GM12878 (cell line): ENCODE measurements at regions not wholly inside any gene's neighbourhood (a gene's known extent, or its start where the extent isn't known, plus 50 kb on each side); places are given as distances from the start of the nearest gene placed in this dataset.

ENCODE experiments used
- ATAC-seq: fragments of 200-7000 bp; cut with Tn5 transposase; 3 replicates; pipeline ENCODE4 v1.9.1; 2020; ENCODE audit warnings: mild to moderate bottlenecking, moderate library complexity
- BruUV-seq: library from RNA; stranded (reverse); fragments of 400-500 nt; replicated peaks from 2 replicates; lab custom pipeline; 2021; lab: Mats Ljungman, UMichigan
- CTCF ChIA-PET: fragments of 300-600 bp; sonication (Branson Sonifier 250); formaldehyde crosslinking; extraction: SDS; loops from one replicate; lab custom pipeline; 2021; ENCODE audit warnings: inconsistent platforms; lab: Yijun Ruan, JAX
- POLR2A ChIA-PET: fragments of 350-600 bp; formaldehyde crosslinking; extraction: SDS; loops from one replicate; lab custom pipeline; 2021; ENCODE audit warnings: inconsistent platforms; lab: Charles Lee
- RAD21 ChIA-PET: fragments of 300-600 bp; sonication (Branson Sonifier 250); formaldehyde crosslinking; loops from one replicate; lab custom pipeline; 2023; ENCODE audit warnings: antibody characterized with exemption; ENCODE audit not compliant: unreplicated experiment; lab: Charles Lee
- SMC1A ChIA-PET: fragments of 300-600 bp; sonication (Branson Sonifier 250); formaldehyde crosslinking; loops from one replicate; lab custom pipeline; 2023; ENCODE audit not compliant: unreplicated experiment, uncharacterized antibody; lab: Charles Lee
- DNase-seq: peaks from one replicate; pipeline ENCODE4 v3.0.0-alpha.2; 2011; ENCODE audit warnings: low read depth, low spot score
- FAIRE-seq: peaks from 3 replicates; lab custom pipeline; 2011; peaks lifted over from hg19 to GRCh38; lab: Jason Lieb, UNC
- H2AFZ ChIP-seq: 2 replicates; pipeline ENCODE4 v1.6.0; 2011; ENCODE audit warnings: low read depth, low read length, control low read depth; ENCODE audit not compliant: control insufficient read depth
- H3K27ac ChIP-seq: 2 replicates; pipeline ENCODE4 v1.5.1; 2011; ENCODE audit warnings: control low read depth; ENCODE audit not compliant: control insufficient read depth, insufficient read depth
- H3K27me3 ChIP-seq, 2 experiments: replicated peaks in 1 of 2; 2 replicates each; pipeline versions ENCODE4 v1.6.0 to v1.6.1; 2011; ENCODE audit warnings: low read length in 1 of 2; ENCODE audit not compliant: control insufficient read depth in 2 of 2, insufficient read depth in 2 of 2
- H3K36me3 ChIP-seq, 2 experiments: 2 replicates each; pipeline ENCODE4 v1.5.1; 2011; ENCODE audit warnings: low read length in 1 of 2; ENCODE audit not compliant: control insufficient read depth in 2 of 2, insufficient read depth in 2 of 2
- H3K4me1 ChIP-seq: 2 replicates; pipeline ENCODE4 v1.6.1; 2011; ENCODE audit warnings: mild to moderate bottlenecking, low read length, moderate library complexity, mixed read lengths; ENCODE audit not compliant: control insufficient read depth, insufficient read depth
- H3K4me2 ChIP-seq: 2 replicates; pipeline ENCODE4 v1.6.0; 2011; ENCODE audit warnings: control low read depth; ENCODE audit not compliant: control insufficient read depth, insufficient read depth
- H3K4me3 ChIP-seq: fragments of 200-600 bp; sonication (generic); 2 replicates; pipeline ENCODE4 v1.5.1; 2016
- H3K79me2 ChIP-seq: 2 replicates; pipeline ENCODE4 v1.6.0; 2011; ENCODE audit warnings: low read length; ENCODE audit not compliant: control insufficient read depth, insufficient read depth
- H3K9ac ChIP-seq: 2 replicates; pipeline ENCODE4 v1.8.0; 2011; ENCODE audit warnings: low read length, control low read depth, mixed read lengths; ENCODE audit not compliant: control insufficient read depth, insufficient read depth
- H3K9me3 ChIP-seq: replicated peaks from 3 replicates; pipeline ENCODE4 v1.5.1; 2011; ENCODE audit warnings: mild to moderate bottlenecking, low read length; ENCODE audit not compliant: control insufficient read depth, insufficient read depth
- H4K20me1 ChIP-seq: 2 replicates; pipeline ENCODE4 v1.6.0; 2011; ENCODE audit not compliant: control insufficient read depth, insufficient read depth
- ATF7 ChIP-seq: fragments of 450-650 bp; IDR thresholded peaks from 2 replicates; pipeline ENCODE4 v1.6.1; 2016; ENCODE audit warnings: low read depth, mild to moderate bottlenecking
- CEBPB ChIP-seq, 2 experiments: fragments of 150-350 bp in 1 of 2; IDR thresholded peaks; 2 replicates each; pipeline ENCODE4 v1.6.1; 2012 to 2014; ENCODE audit warnings: low read depth in 2 of 2, low read length in 2 of 2, borderline replicate concordance in 1 of 2, inconsistent platforms in 1 of 2
- CHD4 ChIP-seq: fragments of 200-600 bp; sonication (generic); IDR thresholded peaks from 2 replicates; pipeline ENCODE4 v1.6.1; 2016; ENCODE audit warnings: mild to moderate bottlenecking
- CREM ChIP-seq: IDR thresholded peaks from 2 replicates; pipeline ENCODE4 v1.6.1; 2014; ENCODE audit warnings: antibody characterized with exemption, low read depth
- E2F4 ChIP-seq: IDR thresholded peaks from 2 replicates; pipeline ENCODE4 v1.6.1; 2012; ENCODE audit warnings: low read depth, low read length, improper control_type of control experiment
- FOXM1 ChIP-seq: IDR thresholded peaks from 2 replicates; pipeline ENCODE4 v1.6.1; 2012; ENCODE audit warnings: low read depth, mild to moderate bottlenecking, inconsistent platforms, low read length, moderate library complexity
- IRF5 ChIP-seq: fragments of 450-650 bp; IDR thresholded peaks from 2 replicates; pipeline ENCODE4 v1.6.1; 2017; ENCODE audit warnings: borderline replicate concordance
- MTA2 ChIP-seq: fragments of 450-650 bp; IDR thresholded peaks from 2 replicates; pipeline ENCODE4 v1.6.1; 2016; ENCODE audit warnings: low read depth, mild to moderate bottlenecking, moderate library complexity
- MTA3 ChIP-seq: IDR thresholded peaks from 2 replicates; pipeline ENCODE4 v1.6.1; 2012; ENCODE audit warnings: low read length, inconsistent platforms, borderline replicate concordance
- NFIC ChIP-seq: IDR thresholded peaks from 2 replicates; pipeline ENCODE4 v1.6.1; 2012; ENCODE audit warnings: low read depth, mild to moderate bottlenecking, inconsistent platforms, low read length, moderate library complexity
- RCOR1 ChIP-seq: conservative IDR thresholded peaks from 2 replicates; pipeline ENCODE4 v1.6.1; 2012; ENCODE audit warnings: low read depth, low read length, improper control_type of control experiment
- USF2 ChIP-seq: IDR thresholded peaks from 2 replicates; pipeline ENCODE4 v1.6.1; 2011; ENCODE audit warnings: low read depth, low read length, improper control_type of control experiment, borderline replicate concordance
- ZNF622 ChIP-seq: fragments of 450-650 bp; IDR thresholded peaks from 2 replicates; pipeline ENCODE4 v1.6.1; 2017; ENCODE audit warnings: mild to moderate bottlenecking, inconsistent platforms
- WGBS: methylation state at CpG from one replicate; pipeline ENCODE4 v1.1.6; 2016; ENCODE audit warnings: low lambda C conversion rate; ENCODE audit not compliant: insufficient replicate concordance, insufficient coverage; ENCODE audit errors: missing lambda C conversion rate; 5-methylcytosine and 5-hydroxymethylcytosine counted together
- in situ Hi-C: fragments of 300-500 bp; cut with MboI; formaldehyde crosslinking; loops from 9 replicates; pipeline ENCODE4 v1.14.3; 2018; ENCODE audit warnings: mixed read lengths
- intact Hi-C: fragments of 100-400 bp; cut with micrococcal nuclease; formaldehyde crosslinking; loops from one replicate; pipeline ENCODE4 v1.14.2; 2022; ENCODE audit not compliant: unreplicated experiment

GRCh38 chrX:36930491-36930890 lies 77.7 kb upstream of the FAM47C start:
- ATAC-seq (no peak), DNase-seq (no peak), FAIRE-seq (no peak)
- Histone ChIP-seq H4K20me1 (no peaks in the 10 kb centered on the region), H3K9ac (no peak overlapping the region), H3K27ac (no peak overlapping the region), H3K4me3 (no peak overlapping the region), H3K9me3 (no peaks in the 10 kb centered on the region), H3K4me2 (no peak overlapping the region), H3K79me2 (no peaks in the 10 kb centered on the region), H3K27me3 (no peaks in the 10 kb centered on the region), H2AFZ (no peak overlapping the region), H3K36me3 (no peaks in the 10 kb centered on the region), H3K4me1 (no peaks in the 10 kb centered on the region)
- intact Hi-C loops (no loop called here), in situ Hi-C loops (no loop called here)
- CTCF ChIA-PET, result no interaction called here
- no TSS peak for BruUV-seq
- no peak for TF ChIP-seq ZNF622
- TF ChIP-seq CREM, result no peak
- no peak for TF ChIP-seq FOXM1
- TF ChIP-seq USF2, result no peak
- no peak for TF ChIP-seq IRF5
- POLR2A ChIA-PET, result no interaction called here
- SMC1A ChIA-PET, result no interaction called here
- 0% methylated on average over 1 of the region's 1 CpG for WGBS
- RAD21 ChIA-PET, result no interaction called here

GRCh38 chrX:36947214-36947613 lies 61.0 kb upstream of the FAM47C start:
- Histone ChIP-seq H3K9me3 (no peaks in the 10 kb centered on the region), H3K4me3 (no peak overlapping the region), H3K4me1 (no peaks in the 10 kb centered on the region), H3K27me3 (no peaks in the 10 kb centered on the region), H3K36me3 (no peaks in the 10 kb centered on the region), H3K9ac (no peak overlapping the region), H2AFZ (no peak overlapping the region), H3K79me2 (no peaks in the 10 kb centered on the region), H4K20me1 (no peaks in the 10 kb centered on the region), H3K27ac (no peak overlapping the region), H3K4me2 (no peak overlapping the region)
- ATAC-seq, result no peak
- SMC1A ChIA-PET, result no interaction called here
- no peak for FAIRE-seq
- intact Hi-C loops (no loop called here), in situ Hi-C loops (no loop called here)
- CTCF ChIA-PET, result no interaction called here
- TF ChIP-seq CHD4 (no peak), MTA2 (no peak), E2F4 (no peak), IRF5 (no peak), MTA3 (no peak), NFIC (no peak), ATF7 (no peak), RCOR1 (no peak), CEBPB (IDR thresholded peaks at IDR 0.05; ENCODE audit: borderline replicate concordance in 1 of 2, low read depth in 2 of 2, low read length in 2 of 2) (no peak)
- DNase-seq, result no peak
- 27% methylated on average over 5 of the region's 5 CpGs for WGBS
- RAD21 ChIA-PET, result no interaction called here
- BruUV-seq, result no TSS peak
- POLR2A ChIA-PET, result no interaction called here
